HepG2 (cell line): ENCODE measurements at regions not wholly inside any gene's neighbourhood (a gene's known extent, or its start where the extent isn't known, plus 50 kb on each side); places are given as distances from the start of the nearest gene placed in this dataset.
"Not testable (repeated sequence)": the region's sequence is repeated elsewhere in the genome, so short reads cannot be mapped to it uniquely, and the experiment has no call there.

Experiments used
- ATAC-seq: fragments of 200-7000 bp; cut with Tn5 transposase; 3 replicates; pipeline ENCODE4 v1.9.1; 2020; ENCODE audit warnings: mild to moderate bottlenecking, moderate library complexity
- BruUV-seq: library from RNA; stranded (reverse); fragments of 400-500 nt; replicated peaks from 2 replicates; lab custom pipeline; 2021; lab: Mats Ljungman, UMichigan
- CTCF ChIA-PET: fragments of 300-600 bp; formaldehyde crosslinking; extraction: SDS; loops from one replicate; lab custom pipeline; 2021; ENCODE audit warnings: low total read pairs, inconsistent platforms, low intra/inter-chr PET ratio; lab: Yijun Ruan, JAX
- POLR2A ChIA-PET: fragments of 350-600 bp; sonication (Branson Sonifier 250); formaldehyde crosslinking; loops from one replicate; lab custom pipeline; 2020; ENCODE audit warnings: antibody characterized with exemption, inconsistent platforms; lab: Yijun Ruan, JAX
- DNase-seq: peaks from one replicate; pipeline ENCODE4 v3.0.0-alpha.2; 2015; ENCODE audit warnings: low spot score
- FAIRE-seq: peaks from 3 replicates; lab custom pipeline; 2011; peaks lifted over from hg19 to GRCh38; lab: Jason Lieb, UNC
- H2AFZ ChIP-seq: one replicate; pipeline ENCODE4 v1.6.1; 2011; ENCODE audit warnings: low read length, inconsistent platforms
- H3K27ac ChIP-seq: fragments of 300-600 bp; 3 replicates; pipeline ENCODE4 v1.8.0; 2011; ENCODE audit warnings: mixed run types, mild to moderate bottlenecking, mixed read lengths, low read length, inconsistent platforms; ENCODE audit not compliant: insufficient read depth; ENCODE audit errors: extremely low read length
- H3K27me3 ChIP-seq, 2 experiments: fragments of 200-600 bp in 1 of 2; 2 replicates in 1 of 2; 3 replicates in 1 of 2; pipeline versions ENCODE4 v1.6.0 to v1.8.0; 2011; ENCODE audit warnings: low read length in 2 of 2, mild to moderate bottlenecking in 2 of 2, moderate library complexity in 2 of 2, inconsistent platforms in 1 of 2; ENCODE audit not compliant: insufficient read depth in 2 of 2, control insufficient read depth in 1 of 2
- H3K36me3 ChIP-seq, 2 experiments: fragments of 200-600 bp in 1 of 2; replicated peaks in 1 of 2; 2 replicates in 1 of 2; 3 replicates in 1 of 2; pipeline versions ENCODE4 v1.5.1 to v1.8.0; 2011; ENCODE audit warnings: low read length in 2 of 2, inconsistent platforms in 1 of 2; ENCODE audit not compliant: insufficient read depth in 2 of 2, control insufficient read depth in 1 of 2
- H3K4me1 ChIP-seq: 2 replicates; pipeline ENCODE4 v1.5.1; 2012; ENCODE audit warnings: low read length, inconsistent platforms; ENCODE audit not compliant: insufficient read depth
- H3K4me2 ChIP-seq: 2 replicates; pipeline ENCODE4 v1.6.0; 2011; ENCODE audit warnings: low read depth, low read length, inconsistent platforms
- H3K4me3 ChIP-seq, 3 experiments: fragments of 200-600 bp in 1 of 3; sonication (generic), shearing (Covaris generic) in 1 of 3; replicated peaks in 1 of 3; 2 replicates each; pipeline ENCODE4 v1.5.1; 2011 to 2016; ENCODE audit warnings: low read length in 3 of 3, inconsistent platforms in 2 of 3, low read depth in 2 of 3, mild to moderate bottlenecking in 2 of 3, control low read depth in 1 of 3, mixed read lengths in 1 of 3; ENCODE audit not compliant: insufficient read depth in 1 of 3
- H3K79me2 ChIP-seq: one replicate; pipeline ENCODE4 v1.6.1; 2011; ENCODE audit warnings: low read length, inconsistent platforms; ENCODE audit not compliant: insufficient read depth
- H3K9ac ChIP-seq: 2 replicates; pipeline ENCODE4 v1.6.0; 2011; ENCODE audit warnings: mild to moderate bottlenecking, low read depth, low read length, inconsistent platforms; ENCODE audit not compliant: insufficient read depth
- H3K9me3 ChIP-seq: 2 replicates; pipeline ENCODE4 v1.5.1; 2012; ENCODE audit warnings: mild to moderate bottlenecking, low read length
- H4K20me1 ChIP-seq: 2 replicates; pipeline ENCODE4 v1.6.0; 2011; ENCODE audit warnings: inconsistent platforms, mild to moderate bottlenecking, low read length, moderate library complexity; ENCODE audit not compliant: insufficient read depth
- GMEB2 ChIP-seq: IDR thresholded peaks from 2 replicates; pipeline ENCODE4 v1.6.1; 2016; ENCODE audit warnings: missing biosample characterization, missing genetic modification reagents, low read depth
- MED1 ChIP-seq: sonication (generic); formaldehyde crosslinking; IDR thresholded peaks from 2 replicates; pipeline ENCODE4 v1.4.0; 2020; ENCODE audit warnings: missing genetic modification reagents
- MYNN ChIP-seq: sonication (generic); formaldehyde crosslinking; IDR thresholded peaks from 2 replicates; pipeline ENCODE4 v1.4.0; 2020; ENCODE audit warnings: mild to moderate bottlenecking, low read depth, missing genetic modification reagents
- NAIF1 ChIP-seq: sonication (generic); formaldehyde crosslinking; IDR thresholded peaks from 2 replicates; pipeline ENCODE4 v1.5.0; 2020; ENCODE audit warnings: mild to moderate bottlenecking, missing genetic modification reagents, borderline replicate concordance
- NCOA1 ChIP-seq: sonication (generic); formaldehyde crosslinking; IDR thresholded peaks from 2 replicates; pipeline ENCODE4 v1.9.0; 2021; ENCODE audit warnings: missing genetic modification reagents
- RAD51 ChIP-seq: fragments of 450-650 bp; IDR thresholded peaks from 2 replicates; pipeline ENCODE4 v1.6.1; 2016; ENCODE audit warnings: borderline replicate concordance
- ZNF276 ChIP-seq: sonication (generic); formaldehyde crosslinking; IDR thresholded peaks from 2 replicates; pipeline ENCODE4 v1.4.0; 2020; ENCODE audit warnings: mild to moderate bottlenecking, low read depth, missing genetic modification reagents
- WGBS: methylation state at CpG from one replicate; pipeline ENCODE4 v1.1.6; 2017; ENCODE audit warnings: low lambda C conversion rate; 5-methylcytosine and 5-hydroxymethylcytosine counted together
- in situ Hi-C: cut with HindIII; loops from 2 replicates; pipeline ENCODE4 v1.10.0; 2017; ENCODE audit warnings: low pct_unique_long_range_greater_than_20kb; ENCODE audit not compliant: extremely low pct_ligation_motif_present
- intact Hi-C: fragments of 100-400 bp; cut with micrococcal nuclease; formaldehyde crosslinking; loops from one replicate; pipeline ENCODE4 v1.10.0; 2022; ENCODE audit not compliant: unreplicated experiment

GRCh38 chr3:68504201-68504600 is 428.1 kb downstream of the TAFA4 start:
- H3K9me3 ChIP-seq, result no peaks in the 10 kb centered on the region
- ATAC-seq (no peak), DNase-seq (no peak), FAIRE-seq (no peak)
- WGBS, result 28% methylated on average over 2 of the region's 2 CpGs
- H3K9ac ChIP-seq, result no peak overlapping the region
- H3K36me3 ChIP-seq, result no peaks in the 10 kb centered on the region
- H3K4me1 ChIP-seq, result no peaks in the 10 kb centered on the region
- H3K79me2 ChIP-seq, result no peaks in the 10 kb centered on the region
- no peak overlapping the region for H3K4me3 ChIP-seq
- H3K27ac ChIP-seq, result no peak overlapping the region
- H2AFZ ChIP-seq, result no peak overlapping the region
- H4K20me1 ChIP-seq, result no peaks in the 10 kb centered on the region
- POLR2A ChIA-PET, result no interaction called here
- no peaks in the 10 kb centered on the region for H3K27me3 ChIP-seq
- intact Hi-C loops, result no loop called here
- no TSS peak for BruUV-seq
- in situ Hi-C loops, result no loop called here
- no peak overlapping the region for H3K4me2 ChIP-seq
- CTCF ChIA-PET, result no interaction called here
- TF ChIP-seq ZNF276 (CRISPR knock-in tag), result no peak
- TF ChIP-seq NAIF1, result no peak
- no peak for TF ChIP-seq RAD51
- TF ChIP-seq NCOA1 (CRISPR knock-in tag), result no peak
- no peak for TF ChIP-seq MED1
- no peak for TF ChIP-seq GMEB2 (CRISPR knock-in tag)
- TF ChIP-seq MYNN (CRISPR knock-in tag), result no peak

GRCh38 chr3:68485845-68486244 is 446.5 kb downstream of the TAFA4 start:
- H3K4me2 ChIP-seq, FAIRE-seq, H3K9me3 ChIP-seq, DNase-seq, H2AFZ ChIP-seq, ATAC-seq, H3K27me3 ChIP-seq, H3K79me2 ChIP-seq, H4K20me1 ChIP-seq, BruUV-seq, H3K27ac ChIP-seq, H3K4me3 ChIP-seq, intact Hi-C loops, H3K4me1 ChIP-seq, POLR2A ChIA-PET, in situ Hi-C loops, CTCF ChIA-PET, H3K9ac ChIP-seq, H3K36me3 ChIP-seq: not testable (repeated sequence)
- WGBS, result 0% methylated on average over 1 of the region's 1 CpG
